CD4-positive, alpha-beta T cell treated with Interleukin-2 at 100 ng/mL for 4 hours (primary cell): ENCODE measurements at regions not wholly inside any gene's neighbourhood (a gene's known extent, or its start where the extent isn't known, plus 50 kb on each side); places are given as distances from the start of the nearest gene placed in this dataset.

ENCODE experiments used
- DNase-seq: peaks from one replicate; pipeline ENCODE4 v3.0.0-alpha.2; 2020; ENCODE audit warnings: low spot score

DNA sequence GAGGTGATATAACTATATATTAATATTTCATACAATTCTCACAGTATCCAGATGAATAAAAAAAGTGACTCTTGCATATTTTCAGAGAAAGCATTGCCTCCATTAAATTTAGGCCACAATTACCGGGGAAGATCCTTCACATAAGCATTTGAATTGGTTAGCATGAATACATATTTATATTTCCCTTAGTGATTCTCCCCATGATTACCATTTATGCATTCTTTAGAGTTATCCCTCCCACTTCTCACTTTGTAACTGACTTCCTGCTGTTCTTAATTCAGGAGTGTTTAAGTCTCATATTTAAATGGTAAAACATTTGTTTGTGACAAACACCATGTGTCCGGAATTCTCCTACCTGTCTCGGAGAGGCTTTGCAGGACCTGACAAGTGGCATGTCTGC lies 523.4 kb downstream of the CCDC85A start:
- no peak for DNase-seq

DNA sequence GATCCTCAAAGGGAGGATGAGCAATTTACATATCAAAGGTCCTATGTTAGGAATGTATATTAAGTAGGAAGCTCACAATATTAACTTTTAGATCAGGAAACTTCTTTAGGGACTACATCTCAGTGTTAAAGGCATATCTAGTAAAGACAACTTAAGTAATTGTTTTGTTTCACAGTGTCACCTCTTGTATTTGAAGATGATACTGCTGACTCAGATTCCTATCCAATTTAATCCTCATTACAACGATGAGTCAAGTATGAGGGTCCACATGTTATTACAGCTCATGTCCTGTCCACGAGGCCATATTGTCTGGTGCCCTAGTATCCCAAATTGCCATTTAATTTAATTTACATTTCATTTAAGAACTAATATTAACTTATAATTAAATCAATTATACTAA lies 523.9 kb downstream of the CCDC85A start:
- no peak for DNase-seq

DNA sequence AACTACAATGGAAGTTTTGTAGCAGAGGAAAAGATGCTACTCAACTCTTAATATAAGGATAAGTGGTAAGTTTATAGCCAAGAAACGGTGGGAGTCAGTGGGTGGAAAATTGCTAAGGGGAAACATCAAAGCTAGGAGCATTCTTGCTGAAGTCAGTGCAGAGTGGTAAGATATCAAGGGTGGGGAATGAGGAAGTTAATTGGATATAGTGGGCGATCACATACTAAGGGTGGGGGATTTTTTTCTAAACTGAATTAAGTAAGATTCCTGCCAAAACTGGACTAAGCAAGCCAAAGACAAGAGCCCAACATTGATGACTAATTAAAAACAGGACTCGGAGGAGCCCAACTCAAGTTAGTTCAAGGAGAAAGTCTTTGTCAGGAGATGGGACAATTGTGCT lies 525.4 kb downstream of the CCDC85A start:
- DNase-seq = no peak

DNA sequence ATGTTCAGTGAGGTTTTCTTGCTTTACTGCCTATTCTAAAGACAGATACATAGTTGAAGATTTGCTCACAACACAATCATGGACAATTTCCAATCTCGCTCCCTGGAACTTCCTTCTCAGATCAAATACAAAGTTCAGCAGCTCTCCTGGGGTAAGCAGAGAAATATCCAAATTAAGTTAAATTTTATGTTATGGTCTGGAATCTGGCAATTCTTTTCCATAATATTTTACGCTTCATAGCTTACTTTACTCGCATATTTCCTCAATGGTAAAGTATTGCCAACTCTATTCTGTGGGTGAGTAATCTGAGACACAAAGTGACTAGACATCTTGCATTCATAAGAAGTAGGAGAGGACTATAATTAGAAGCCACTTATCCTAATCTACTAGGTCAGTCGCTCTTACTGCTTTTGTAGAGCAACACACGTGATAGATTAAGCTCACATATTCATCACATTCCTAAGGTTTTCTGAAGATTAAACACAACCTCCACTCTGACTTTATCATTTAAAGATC lies 529.4 kb downstream of the CCDC85A start:
- DNase-seq = no peak

DNA sequence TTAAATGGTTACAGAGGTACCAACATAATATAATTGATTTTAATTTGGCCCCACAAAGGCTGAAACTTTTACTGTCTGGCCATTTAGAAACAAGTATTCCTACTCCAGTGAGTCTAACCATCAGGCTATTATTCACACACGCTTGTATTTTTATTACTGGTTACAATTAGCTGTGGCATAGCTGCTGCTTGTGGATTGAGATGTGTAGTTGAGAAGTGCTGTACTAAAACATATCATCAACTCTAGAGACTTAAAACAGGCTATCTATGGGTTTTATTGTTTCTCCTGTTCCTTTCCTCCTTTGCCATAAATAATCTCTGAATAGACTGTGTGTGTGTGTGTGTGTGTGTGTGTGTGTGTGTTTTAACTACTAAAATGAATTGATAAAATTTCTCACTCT lies 530.2 kb downstream of the CCDC85A start:
- DNase-seq = no peak

DNA sequence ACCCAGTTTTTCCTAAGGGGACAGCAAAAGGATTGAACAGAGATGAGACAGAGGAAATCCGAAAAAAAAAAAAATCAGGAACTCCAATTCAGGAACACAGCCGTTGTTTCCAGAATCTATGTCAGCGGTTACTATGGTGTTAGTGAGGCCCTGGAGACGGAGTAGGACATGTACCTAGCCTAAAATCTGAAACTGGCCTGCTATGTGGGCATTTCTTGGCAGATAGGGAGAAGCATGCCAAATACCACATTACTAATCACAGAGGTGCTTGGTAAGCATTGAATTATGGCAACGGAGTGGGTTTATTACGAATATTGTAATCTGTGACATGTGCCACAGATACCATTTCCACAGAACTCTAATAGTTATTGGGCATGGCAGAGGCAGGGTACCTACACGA lies 530.6 kb downstream of the CCDC85A start:
- DNase-seq = no peak

DNA sequence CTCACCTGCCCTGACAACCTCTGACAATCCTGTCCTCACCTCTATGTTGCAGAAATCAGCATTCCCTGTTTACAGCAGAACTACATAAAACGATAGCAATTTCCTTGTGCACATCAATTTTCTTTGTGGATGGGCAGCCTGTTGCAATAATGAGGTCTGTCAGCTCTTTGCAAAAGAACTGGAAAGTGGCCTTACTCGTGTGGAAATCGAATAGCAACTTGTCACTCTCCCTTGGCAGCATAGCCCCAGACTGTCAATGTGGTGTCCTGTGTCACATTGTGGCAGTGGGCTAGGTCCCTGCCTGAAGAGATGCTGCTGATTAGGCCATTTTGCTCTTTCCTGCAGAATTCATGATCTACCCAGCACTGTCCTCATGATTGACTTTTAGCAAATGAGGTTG lies 531.9 kb downstream of the CCDC85A start:
- DNase-seq = no peak

DNA sequence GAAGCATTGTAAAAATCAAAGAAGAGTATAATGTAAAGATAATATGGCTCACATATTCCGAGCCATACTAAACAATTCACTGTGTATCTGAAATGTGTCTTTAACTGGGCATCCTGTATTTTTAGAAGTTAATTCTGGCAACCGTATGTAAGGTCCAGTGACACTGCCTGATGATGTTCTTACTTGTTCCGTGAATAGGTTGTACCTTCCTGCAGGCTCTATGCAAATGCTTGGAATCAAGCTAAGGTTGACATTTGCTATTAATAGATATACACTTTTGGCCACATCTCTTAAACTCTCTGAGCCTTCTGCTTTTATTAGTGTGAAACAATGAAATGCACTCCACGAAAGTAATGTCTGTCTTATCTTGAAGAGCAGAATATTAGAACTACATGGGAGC lies 534.6 kb downstream of the CCDC85A start:
- DNase-seq = no peak

DNA sequence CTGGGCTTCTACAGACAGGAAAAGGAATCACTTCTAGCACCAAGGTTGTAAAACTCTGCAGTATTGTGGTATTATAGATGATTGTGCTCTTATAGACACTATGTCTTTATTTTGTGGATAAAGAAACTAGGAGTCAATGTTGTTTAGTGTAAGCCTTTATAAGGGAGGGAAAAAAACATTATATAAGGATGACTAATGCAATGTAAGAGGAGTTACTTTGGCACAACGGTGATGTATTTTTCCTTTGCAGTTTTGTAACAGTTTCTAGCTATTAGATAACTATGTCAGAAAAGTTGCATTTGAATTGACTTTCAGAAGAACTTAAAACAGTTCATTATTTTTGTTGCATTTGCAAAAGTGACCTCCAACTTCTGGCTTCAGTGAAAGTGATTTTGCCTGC lies 545.4 kb downstream of the CCDC85A start:
- no peak for DNase-seq

DNA sequence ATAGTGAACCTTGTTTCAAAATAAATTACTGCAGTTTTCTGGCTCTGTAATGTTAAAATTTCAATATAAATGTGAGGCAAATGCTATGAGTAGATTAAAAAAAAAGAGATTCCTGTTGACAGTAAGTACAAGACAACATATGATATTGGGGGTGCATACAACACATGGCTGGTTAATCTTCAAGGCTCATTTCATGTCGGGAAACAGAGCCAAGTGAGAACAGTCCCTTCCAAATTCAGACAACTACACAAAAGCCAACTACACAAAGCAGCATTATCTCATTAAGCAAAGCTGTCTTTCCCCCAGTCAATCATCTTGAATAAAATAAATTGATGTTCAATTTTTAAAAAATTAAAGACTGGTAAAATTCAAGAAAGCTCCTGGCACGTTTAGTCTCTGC lies 549.2 kb downstream of the CCDC85A start:
- no peak for DNase-seq

DNA sequence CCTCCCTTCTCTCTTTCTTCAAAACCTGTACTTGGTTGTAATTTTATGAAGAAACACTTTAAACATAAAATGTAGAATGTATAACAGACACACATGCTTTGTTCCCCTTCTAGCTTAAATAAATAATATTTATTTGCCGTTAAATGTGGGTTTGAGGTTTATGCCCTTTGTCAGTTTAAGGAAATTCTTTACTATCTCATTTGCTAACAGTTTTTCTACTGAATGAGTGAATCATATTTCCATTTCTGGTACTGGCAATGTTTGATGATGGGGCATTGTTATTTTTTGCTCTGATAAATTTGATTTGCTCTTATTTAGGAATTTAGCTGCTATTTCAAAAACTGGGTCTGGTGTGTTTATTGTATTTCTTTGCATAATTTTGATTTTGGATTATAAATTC lies 555.6 kb downstream of the CCDC85A start:
- DNase-seq = no peak

DNA sequence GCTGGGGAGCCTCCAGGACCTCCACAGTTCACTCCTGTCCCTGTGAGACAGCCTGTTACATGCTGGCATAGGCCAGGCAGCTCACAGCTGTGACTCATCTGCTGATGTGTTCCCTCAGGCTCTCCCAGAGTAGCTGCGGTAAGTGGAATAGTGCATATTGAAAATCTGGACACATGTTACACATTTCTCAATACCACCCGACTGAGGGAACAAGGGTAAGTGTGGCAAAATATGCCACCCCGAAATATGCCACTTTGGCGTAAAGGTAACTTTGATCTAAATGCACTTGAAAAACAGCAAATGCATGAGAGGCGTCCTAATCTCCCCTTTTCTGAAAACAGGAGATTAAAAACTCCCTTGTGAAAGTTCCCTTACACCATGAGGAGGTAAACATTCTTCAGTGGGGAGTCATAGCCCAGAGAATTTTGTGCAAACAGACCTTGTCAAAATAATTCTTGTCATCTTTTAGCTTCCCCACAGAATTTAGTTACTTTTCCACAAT lies 557.9 kb downstream of the CCDC85A start:
- DNase-seq = no peak

DNA sequence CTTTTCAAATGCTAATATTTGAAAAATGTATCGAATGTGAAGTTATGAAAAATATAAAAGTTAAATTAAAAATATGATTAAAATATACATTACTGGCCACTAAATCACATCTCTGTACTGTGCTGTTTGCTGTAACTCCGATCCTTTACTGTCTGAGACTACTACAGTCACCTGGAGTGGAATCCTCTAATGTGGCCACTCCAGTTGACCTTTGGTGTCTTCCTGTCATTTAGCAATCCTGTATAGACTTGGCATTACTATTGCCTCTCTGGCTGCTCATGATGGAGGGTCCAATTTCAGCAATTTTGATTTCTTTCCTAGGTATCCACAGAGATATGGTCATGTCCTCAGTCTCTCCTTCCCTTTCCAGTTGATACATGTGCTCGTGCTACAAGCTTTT lies 560.0 kb downstream of the CCDC85A start:
- DNase-seq = no peak

DNA sequence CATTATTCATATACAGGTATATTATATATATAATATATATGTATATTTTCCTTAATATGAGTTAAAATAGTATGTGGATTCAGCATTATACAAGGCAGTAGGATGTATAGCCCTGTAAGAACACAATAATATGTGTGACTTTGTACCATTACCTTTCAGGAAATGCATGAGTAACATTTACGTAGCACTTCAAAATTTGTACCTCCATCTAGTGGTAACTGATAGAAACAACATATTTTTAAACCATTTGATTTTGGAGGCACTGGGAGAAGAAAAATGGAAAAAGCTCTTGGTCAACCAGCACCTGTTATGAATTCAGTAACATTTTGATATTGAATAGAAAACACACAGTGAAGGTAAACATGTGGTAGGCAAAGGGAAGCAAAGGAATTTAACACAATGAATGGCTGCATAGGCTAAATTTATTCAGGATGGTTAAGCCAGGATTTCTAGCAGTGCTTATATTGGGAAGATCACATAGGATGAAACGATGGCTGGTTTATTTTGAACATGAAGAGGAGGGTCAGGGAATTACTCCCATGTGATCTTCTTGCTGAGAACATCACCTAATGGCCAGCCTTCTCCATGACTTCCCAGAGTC lies 565.5 kb downstream of the CCDC85A start:
- DNase-seq = no peak

DNA sequence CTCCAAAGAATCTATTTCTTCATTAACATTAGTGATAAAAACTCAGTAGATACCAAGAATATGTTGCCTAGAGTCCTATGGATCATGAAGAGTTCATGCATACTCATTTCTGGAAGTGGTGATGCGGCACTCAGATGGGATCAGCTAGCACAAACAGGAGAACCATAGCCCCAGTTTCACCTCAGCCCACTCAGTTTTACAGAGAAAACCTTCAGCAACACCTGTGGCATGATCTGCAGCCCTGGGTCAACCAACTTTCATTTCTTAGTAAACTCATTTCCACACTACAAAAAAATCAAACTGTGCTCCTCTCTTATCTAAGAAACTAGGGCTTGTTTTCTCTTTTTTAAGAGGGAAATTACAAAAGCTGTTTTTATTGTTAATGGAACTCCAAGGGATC lies 569.4 kb downstream of the CCDC85A start:
- DNase-seq = no peak

DNA sequence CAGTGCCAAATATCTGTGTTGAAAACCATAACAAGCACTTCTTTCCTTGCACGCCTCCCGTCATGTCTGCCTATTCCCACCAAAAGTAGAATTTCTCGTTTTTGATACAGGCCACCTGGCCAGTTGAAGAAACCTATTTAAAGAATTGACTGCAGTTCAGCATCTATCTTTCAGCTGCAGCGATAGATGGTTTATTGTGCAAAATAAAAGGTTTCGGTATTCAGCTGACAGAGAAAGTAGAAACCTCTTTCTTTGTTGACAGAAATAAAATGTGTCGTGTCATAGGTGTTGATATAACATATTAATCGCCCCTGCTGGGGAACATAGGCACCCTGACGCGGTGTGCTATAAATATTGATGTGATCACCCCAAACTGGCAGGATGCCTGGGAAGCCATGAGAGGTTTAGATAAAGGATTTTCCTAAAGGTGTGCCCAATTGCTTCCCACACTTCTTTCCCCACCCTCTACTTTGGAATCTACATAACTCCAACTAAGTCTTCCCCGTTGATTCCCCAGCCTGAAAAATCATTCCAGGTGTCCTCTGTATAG lies 570.4 kb downstream of the CCDC85A start:
- no peak for DNase-seq

DNA sequence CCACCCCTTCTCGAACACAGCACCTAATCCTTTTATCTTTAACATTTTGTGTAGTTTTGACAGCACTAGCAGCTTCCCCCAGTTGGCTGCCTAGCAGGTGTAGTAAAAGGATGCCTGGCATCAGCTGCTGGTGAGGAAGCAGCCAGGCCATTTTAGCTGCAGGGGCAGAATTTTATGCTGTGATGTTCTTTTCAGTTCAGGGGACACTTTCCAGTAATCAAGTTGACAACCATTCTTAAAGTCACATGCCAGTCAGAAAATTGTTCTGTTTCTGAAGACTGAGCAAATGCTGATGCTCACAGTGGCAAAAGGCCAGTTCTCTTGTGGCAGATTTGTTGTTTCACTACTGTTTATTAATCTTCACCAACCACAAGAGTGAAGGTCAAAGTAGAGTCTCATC lies 570.8 kb downstream of the CCDC85A start:
- DNase-seq = no peak

DNA sequence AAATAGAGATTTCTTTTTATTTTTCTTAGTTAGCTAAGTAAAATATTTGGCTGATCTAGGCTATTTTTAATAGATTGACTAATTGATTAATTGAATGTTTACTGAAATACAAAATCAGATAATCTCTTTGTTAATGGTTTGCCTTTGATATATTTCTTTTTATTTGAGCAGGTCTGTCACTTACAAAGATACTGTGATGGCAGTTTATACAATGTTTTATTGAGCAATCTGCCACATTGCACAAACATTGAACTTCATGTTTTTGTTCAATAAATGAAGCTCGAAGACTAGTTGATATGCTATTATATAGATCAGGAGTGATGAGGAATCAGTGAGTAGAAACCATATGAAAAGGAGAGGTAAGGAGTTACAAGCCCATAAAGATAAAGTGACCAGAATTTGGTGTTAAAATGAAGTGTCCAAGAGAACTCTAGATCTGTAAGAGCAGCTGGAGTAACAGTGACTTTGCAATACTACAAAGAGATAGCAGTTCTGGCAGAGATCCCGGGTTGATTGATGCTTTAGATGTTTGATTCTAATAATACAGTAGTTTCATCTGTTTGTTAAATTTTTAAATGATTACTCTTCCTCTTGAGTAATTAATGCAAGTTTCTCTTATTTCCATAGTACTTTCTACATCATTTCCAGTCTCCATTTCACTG lies 574.2 kb downstream of the CCDC85A start:
- no peak for DNase-seq

DNA sequence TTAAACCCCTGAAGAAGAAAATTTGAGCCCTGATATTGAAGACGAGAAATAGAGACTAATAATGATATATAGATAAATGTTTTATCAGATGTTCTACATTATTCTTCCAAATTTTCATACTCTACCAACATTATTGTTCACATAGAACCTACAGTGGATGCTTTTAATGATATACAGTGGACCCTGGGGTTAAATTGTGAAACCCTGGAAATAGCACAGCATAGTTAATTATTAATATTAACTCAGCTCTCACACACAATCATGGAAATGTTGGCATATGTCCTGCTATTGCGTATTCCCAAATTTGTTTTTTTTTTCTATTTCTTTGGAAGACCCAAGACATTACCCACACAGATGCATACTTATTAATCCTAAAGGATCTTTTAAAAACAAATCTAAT lies 579.9 kb downstream of the CCDC85A start:
- no peak for DNase-seq

DNA sequence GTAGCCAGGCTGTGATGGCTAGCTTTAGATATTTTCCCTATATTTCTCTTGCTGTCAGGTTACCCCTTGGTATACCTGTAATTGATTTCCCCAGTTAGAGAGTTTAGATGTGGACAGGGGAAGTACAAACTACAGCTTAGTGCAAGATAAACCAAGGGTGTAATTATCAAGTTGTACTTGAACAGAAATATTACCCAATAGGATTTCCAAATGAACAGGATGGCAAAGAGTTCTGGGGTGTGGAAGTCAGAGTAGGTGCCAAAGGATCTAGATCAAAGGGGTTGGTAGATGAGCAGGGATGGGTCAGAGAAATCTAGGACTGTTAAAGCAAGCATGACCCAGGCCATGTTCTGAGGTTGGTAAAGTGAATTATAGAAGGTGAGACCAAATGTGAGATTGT lies 585.2 kb downstream of the CCDC85A start:
- DNase-seq = no peak

DNA sequence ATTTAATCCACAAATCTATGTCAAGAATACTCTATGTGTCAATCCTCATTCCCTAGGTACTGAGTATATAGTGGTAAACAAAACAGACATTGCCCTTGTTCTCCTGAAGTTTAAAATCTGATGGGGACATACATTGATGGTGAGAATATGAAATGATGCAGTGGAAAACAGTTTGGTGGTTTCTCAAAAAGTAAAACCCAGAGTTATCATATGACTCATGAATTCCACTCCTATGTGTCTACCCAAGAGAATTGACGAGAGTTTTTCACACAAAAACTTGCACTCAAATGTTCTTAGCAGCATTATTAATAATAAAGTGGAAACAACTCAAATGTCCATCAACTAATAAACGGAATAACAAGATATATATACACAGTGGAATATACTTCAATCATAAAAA lies 586.7 kb downstream of the CCDC85A start:
- DNase-seq = no peak

DNA sequence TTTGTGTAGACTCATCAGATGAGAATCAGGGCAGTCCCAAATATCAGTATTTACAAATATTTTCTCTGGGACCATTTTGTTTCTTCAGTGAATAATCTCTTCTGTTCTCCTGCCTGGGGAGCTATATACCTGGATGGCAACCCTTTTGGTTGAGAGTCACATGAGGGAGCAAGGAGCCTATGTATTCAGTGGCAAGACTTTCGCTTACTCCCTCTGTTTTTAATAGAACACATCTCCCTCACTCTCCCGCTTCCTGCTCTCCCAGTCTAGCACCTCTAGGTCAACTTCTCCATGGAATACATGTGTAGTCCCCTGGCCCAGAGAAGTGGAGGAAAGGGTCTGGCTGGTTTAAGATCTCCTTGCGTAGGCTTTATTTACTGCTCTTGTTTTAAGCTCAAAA lies 600.3 kb downstream of the CCDC85A start:
- no peak for DNase-seq

DNA sequence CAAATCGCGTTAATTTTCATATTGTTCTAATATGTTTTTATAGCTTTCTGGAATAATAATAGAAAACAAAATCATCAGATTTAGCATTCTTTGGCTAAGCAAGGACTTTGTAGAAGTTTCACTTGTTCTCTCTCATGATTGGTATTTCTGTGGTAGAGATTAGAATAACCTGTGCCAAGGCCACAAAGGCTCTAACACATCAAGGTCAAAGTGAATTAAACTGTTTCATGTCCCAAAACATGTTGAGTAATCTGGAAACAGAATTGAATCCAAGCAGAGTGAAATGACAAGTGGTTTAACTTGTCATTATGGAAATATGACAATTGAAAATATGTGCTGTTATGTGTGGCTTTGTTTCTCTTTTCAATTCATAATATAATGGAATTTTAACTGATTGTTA lies 617.4 kb downstream of the CCDC85A start:
- DNase-seq = no peak

DNA sequence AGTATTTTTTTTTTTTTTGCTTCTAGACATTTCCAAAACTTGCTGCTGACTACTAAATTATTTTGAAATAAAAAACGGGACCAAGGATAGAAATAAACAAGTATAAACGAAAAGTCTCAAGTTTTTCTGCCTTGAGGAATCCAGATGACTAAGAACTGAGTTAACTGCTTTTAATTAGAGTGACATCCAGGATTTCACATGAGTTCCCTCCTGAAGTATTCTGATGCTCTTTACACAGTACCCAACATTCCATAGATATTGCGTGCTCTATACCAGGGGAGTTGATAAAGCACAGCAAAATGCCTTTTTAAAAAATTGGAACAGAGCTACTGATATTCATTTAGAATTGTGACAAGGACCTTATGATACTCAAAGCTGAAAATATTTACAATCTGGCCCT lies 618.0 kb downstream of the CCDC85A start:
- no peak for DNase-seq
